GM13977 (cell line): ENCODE measurements at regions not wholly inside any gene's neighbourhood (a gene's known extent, or its start where the extent isn't known, plus 50 kb on each side); places are given as distances from the start of the nearest gene placed in this dataset.

Experiments used
- DNase-seq: peaks from one replicate; pipeline ENCODE4 v3.0.0; 2012; ENCODE audit warnings: low spot score
- in situ Hi-C: fragments of 300-500 bp; cut with MboI; formaldehyde crosslinking; loops from one replicate; pipeline ENCODE4 v1.12.0; 2022; ENCODE audit warnings: low sequenced_read_pairs, low pct_unique_long_range_greater_than_20kb, mixed read lengths, inconsistent platforms; ENCODE audit not compliant: unreplicated experiment
- TF ChIP-seq, protein P1 (sequence below): IDR thresholded peaks from 2 replicates; pipeline ENCODE4 v1.5.1; 2012; ENCODE audit warnings: mild to moderate bottlenecking, control low read depth; ENCODE audit not compliant: insufficient read depth; ENCODE audit errors: extremely low read depth, missing control alignments

DNA sequence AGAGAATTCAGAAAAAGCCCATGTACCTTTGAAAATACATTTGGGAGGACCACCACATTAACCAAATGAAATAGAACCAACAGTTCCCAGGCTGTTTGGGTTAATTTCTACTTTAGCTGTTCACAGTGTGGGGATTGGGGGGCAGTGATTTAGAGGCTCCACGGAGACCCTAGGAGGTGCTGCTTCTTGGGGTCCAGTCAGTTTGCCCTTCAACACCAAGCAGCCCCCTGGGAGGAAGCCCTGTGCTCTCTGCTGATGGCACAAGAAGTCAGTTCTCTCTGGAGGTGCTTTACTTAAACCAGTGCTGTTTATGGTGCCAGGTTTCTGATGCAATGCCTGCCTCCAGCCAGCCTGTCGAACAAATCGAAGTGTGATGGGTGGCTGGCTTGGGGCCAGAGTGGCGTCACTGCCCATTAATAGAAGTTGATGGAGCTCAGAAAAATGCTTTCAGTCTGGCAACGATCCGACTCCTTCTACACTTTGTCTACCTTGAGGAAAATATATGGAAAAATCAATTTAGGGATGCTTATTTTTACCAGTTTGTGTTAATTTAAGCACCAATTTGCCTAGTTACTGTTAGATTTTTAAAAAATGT, 134.0 kb downstream of the SNX18 start:
- TF ChIP-seq, protein P1, sequence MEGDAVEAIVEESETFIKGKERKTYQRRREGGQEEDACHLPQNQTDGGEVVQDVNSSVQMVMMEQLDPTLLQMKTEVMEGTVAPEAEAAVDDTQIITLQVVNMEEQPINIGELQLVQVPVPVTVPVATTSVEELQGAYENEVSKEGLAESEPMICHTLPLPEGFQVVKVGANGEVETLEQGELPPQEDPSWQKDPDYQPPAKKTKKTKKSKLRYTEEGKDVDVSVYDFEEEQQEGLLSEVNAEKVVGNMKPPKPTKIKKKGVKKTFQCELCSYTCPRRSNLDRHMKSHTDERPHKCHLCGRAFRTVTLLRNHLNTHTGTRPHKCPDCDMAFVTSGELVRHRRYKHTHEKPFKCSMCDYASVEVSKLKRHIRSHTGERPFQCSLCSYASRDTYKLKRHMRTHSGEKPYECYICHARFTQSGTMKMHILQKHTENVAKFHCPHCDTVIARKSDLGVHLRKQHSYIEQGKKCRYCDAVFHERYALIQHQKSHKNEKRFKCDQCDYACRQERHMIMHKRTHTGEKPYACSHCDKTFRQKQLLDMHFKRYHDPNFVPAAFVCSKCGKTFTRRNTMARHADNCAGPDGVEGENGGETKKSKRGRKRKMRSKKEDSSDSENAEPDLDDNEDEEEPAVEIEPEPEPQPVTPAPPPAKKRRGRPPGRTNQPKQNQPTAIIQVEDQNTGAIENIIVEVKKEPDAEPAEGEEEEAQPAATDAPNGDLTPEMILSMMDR = no peak
- in situ Hi-C loops = no loop called here
- no peak for DNase-seq

DNA sequence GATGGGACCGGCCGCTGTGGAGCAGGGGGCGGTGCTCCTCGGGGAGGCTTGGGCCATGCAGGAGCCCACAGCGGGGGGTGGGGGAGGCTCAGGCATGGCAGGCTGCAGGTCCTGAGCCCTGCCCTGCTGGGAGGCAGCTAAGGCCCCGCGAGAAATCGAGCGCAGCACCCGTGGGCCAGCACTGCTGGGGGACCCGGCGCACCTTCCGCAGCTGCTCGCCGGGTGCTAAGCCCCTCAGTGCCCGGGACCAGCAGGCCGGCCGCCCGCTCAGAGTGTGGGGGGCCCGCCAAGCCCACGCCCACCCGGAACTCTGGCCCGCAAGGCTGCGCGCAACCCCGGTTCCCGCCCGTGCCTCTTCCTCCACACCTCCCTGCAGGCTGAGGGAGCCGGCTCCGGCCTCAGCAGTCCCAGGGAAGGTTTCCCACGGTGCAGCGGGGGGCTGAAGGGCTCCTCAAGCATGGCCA, 131.5 kb downstream of the SNX18 start:
- in situ Hi-C loops = no loop called here
- TF ChIP-seq, protein P1 = no peak
- DNase-seq = no peak

DNA sequence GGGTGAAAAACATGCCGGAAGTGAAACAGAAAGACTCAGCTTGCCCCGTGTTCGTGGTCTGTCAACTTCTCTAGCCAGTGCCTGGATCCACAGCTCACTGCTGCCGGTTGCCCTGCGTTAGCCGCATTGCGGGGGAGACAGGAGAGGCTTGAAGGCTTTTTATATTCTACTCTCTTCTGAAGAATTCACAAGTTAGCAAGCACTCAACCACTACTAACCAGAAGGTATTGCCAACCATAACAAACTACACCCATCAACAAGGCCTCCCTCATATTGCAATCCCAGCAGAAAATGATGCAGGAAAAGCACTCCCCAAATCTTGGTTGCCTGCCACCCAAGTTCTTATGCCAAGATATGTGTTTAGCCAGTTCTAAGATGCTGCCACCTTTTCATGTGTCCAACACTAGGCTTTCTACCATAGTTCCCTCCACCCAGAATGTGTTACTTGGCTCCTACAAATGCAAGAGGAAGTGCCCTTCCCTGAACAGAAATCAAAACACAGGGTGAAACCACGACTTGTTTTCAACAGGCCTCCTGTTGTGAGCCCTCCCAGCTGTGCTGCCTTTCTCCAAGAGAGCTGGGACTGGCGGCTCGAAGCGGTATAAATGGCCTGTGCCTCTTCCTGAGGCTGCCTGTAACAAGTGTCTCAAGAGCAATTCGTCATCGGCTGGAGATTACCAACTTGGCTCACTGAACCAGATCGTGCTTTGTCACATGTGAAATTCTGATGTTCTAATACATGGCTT, 129.0 kb downstream of the SNX18 start:
- TF ChIP-seq, protein P1 = no peak
- DNase-seq = peak; percentile 75
- in situ Hi-C loops = no loop called here

DNA sequence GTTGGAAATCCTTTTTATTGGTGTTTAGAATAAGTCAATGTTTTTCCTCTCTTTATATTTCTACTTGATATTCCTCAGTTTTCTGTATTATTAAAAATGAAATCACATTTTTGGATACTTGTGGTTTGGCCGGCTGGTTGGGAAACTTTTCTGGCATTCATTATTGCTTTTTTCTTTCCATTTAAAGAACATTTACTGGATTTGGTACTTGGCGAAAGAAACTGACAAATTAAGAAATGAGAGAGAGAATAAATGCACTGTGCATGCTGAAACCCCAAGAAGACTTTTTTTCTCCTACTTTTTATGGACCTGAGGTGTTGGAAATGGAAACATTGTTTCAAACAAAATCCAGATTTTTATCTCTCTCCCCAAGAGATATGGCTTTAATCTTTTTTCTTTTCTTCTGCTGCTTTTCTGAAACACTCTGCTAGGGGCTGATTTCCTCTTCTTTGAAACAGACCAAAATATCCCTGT, 128.4 kb downstream of the SNX18 start:
- TF ChIP-seq, protein P1 = no peak
- DNase-seq = no peak
- in situ Hi-C loops = no loop called here

DNA sequence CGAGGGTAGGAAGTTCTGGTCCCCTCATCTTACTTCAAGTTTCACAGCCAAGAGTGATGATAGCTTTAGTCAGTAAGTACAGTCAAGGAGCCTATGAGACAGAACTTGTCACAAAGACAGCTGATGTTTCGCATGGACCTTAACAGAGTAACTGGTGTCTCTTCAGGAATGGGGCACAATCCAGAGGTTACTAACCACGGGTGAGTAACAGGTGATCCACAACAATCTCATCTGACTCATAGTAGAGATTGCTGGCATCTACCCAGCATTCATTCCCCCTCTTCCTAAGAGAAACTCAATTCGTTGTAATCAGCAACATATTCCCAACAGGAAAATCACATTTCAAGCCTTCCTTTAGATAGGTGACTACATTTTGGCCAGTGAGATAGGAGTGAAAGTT, 126.7 kb downstream of the SNX18 start:
- in situ Hi-C loops = no loop called here
- TF ChIP-seq, protein P1 = no peak
- DNase-seq = no peak

DNA sequence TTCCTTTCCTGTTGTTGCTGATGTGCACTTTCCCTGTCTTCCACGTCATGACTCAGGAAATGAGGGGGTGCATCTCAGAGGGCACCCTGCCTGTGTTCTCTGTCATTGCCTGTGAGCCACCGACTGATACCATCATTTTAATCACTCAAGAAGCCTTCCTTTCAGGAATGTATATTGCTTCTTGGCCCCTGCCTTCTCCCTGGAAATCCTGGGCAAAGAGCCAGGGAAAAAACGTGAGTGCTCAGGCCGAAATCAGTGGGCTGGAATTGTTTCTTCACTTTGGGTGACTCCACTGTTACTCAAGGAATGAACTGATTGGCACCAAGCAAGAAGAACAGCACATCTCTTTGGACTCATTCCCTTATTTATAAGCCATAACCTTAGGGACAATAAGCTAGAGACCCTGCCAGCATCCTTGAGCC, 126.1 kb downstream of the SNX18 start:
- TF ChIP-seq, protein P1 = no peak
- no peak for DNase-seq
- in situ Hi-C loops = no loop called here
